ENCODE measurements at regions not wholly inside any gene's neighbourhood (a gene's known extent, or its start where the extent isn't known, plus 50 kb on each side); places are given as distances from the start of the nearest gene placed in this dataset.

DNA sequence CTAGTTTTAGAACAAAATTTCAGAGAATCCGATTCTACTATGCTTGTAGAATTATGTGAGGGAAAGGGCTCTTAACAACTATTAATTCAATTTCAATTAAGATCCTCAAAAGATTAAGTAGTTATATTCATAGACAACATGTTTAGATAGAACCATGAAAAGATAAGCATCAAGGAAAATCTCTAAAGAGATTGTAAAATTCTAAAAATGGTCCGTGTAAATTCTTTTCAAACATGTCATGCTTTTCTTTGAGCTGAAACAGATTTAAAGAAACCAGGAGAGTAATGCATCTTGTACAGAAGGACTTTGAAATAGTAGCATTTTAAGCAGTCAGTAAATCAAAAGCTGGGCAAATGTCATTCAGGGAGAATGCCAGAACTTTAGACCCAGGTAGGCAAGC is 1080.6 kb upstream of the B3GALT2 start:
- H3K36me3 ChIP-seq (ENCODE audit: control insufficient read depth in 2 of 3, insufficient read depth in 3 of 3, low read length in 3 of 3): no peaks in the 10 kb centered on the region
- no peaks in the 10 kb centered on the region for H3K4me1 ChIP-seq (ENCODE audit: control insufficient read depth in 2 of 3, insufficient read depth in 2 of 3, low read depth in 1 of 3, low read length in 3 of 3)
- no peaks in the 10 kb centered on the region for H3K27me3 ChIP-seq (ENCODE audit: control insufficient read depth, insufficient read depth, low read length)
- TF ChIP-seq, protein P1, sequence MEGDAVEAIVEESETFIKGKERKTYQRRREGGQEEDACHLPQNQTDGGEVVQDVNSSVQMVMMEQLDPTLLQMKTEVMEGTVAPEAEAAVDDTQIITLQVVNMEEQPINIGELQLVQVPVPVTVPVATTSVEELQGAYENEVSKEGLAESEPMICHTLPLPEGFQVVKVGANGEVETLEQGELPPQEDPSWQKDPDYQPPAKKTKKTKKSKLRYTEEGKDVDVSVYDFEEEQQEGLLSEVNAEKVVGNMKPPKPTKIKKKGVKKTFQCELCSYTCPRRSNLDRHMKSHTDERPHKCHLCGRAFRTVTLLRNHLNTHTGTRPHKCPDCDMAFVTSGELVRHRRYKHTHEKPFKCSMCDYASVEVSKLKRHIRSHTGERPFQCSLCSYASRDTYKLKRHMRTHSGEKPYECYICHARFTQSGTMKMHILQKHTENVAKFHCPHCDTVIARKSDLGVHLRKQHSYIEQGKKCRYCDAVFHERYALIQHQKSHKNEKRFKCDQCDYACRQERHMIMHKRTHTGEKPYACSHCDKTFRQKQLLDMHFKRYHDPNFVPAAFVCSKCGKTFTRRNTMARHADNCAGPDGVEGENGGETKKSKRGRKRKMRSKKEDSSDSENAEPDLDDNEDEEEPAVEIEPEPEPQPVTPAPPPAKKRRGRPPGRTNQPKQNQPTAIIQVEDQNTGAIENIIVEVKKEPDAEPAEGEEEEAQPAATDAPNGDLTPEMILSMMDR (IDR thresholded peaks at IDR 0.05; ENCODE audit: borderline replicate concordance, extremely low read depth, insufficient read depth): no peak
- no peak overlapping the region for H3K9ac ChIP-seq (ENCODE audit: low read length in 3 of 3)
- FAIRE-seq: no peak
- DNase-seq: no peak
- no peak overlapping the region for H3K27ac ChIP-seq (ENCODE audit: low read depth in 2 of 2, low read length in 2 of 2)
- H3K9me3 ChIP-seq (ENCODE audit: control insufficient read depth in 2 of 3, insufficient read depth in 1 of 3, low read length in 3 of 3): no peaks in the 10 kb centered on the region
- intact Hi-C loops (cut with DNase I): no loop called here
- H3K4me3 ChIP-seq (ENCODE audit: low read length in 3 of 3): no peak overlapping the region

DNA sequence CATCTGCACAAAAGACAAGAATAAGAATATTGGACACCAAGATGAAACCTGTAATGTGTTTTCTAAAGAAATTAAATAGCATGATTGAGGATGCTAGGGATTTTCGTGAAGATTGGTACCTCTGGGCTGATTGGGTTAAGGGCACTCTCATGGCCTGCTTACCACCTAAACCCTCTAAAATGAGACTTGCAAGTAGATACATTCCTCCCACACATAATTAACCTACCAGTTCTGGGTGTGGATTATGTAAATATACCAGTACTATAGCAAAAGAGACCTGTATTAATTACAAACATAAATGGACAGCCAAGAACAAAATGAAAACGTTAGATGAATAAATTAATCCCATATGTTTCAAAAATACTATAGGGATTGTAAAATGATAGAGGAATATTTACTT is 1069.6 kb upstream of the B3GALT2 start:
- H3K9me3 ChIP-seq (ENCODE audit: control insufficient read depth in 2 of 3, insufficient read depth in 1 of 3, low read length in 3 of 3): no peaks in the 10 kb centered on the region
- no peak overlapping the region for H3K4me3 ChIP-seq (ENCODE audit: low read length in 3 of 3)
- TF ChIP-seq, protein P1 (IDR thresholded peaks at IDR 0.05; ENCODE audit: borderline replicate concordance, extremely low read depth, insufficient read depth): no peak
- H3K27ac ChIP-seq (ENCODE audit: low read depth in 2 of 2, low read length in 2 of 2): no peak overlapping the region
- DNase-seq (no peak), FAIRE-seq (no peak)
- no peaks in the 10 kb centered on the region for H3K4me1 ChIP-seq (ENCODE audit: control insufficient read depth in 2 of 3, insufficient read depth in 2 of 3, low read depth in 1 of 3, low read length in 3 of 3)
- H3K27me3 ChIP-seq (ENCODE audit: control insufficient read depth, insufficient read depth, low read length): no peaks in the 10 kb centered on the region
- intact Hi-C loops (cut with DNase I): no loop called here
- no peak overlapping the region for H3K9ac ChIP-seq (ENCODE audit: low read length in 3 of 3)
- no peaks in the 10 kb centered on the region for H3K36me3 ChIP-seq (ENCODE audit: control insufficient read depth in 2 of 3, insufficient read depth in 3 of 3, low read length in 3 of 3)

DNA sequence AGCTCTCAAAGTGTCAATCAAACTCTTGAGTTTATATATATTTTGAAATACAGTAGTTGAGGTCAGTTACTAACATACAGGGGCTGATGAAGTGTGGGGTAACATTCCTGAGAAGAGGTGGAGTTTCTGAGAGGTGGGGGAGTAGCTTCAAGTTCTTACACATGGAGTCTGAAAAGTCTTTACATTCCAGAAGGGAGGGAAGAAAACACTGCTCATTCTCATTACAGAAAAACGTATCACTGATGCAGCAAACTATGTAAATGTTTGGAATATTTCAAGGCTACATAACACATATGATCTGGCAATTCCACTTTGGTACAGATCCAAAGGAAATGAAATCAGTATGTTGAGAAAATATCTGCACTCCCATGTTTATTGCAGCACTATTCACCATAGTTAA is 1065.8 kb upstream of the B3GALT2 start:
- DNase-seq: peak in 1 of 5 donors; percentile 19
- intact Hi-C loops (cut with DNase I): no loop called here
- Histone ChIP-seq H3K36me3 (ENCODE audit: control insufficient read depth in 2 of 3, insufficient read depth in 3 of 3, low read length in 3 of 3) (no peaks in the 10 kb centered on the region), H3K4me3 (ENCODE audit: low read length in 3 of 3) (no peak overlapping the region), H3K4me1 (ENCODE audit: control insufficient read depth in 2 of 3, insufficient read depth in 2 of 3, low read depth in 1 of 3, low read length in 3 of 3) (no peaks in the 10 kb centered on the region), H3K9ac (ENCODE audit: low read length in 3 of 3) (no peak overlapping the region), H3K27ac (ENCODE audit: low read depth in 2 of 2, low read length in 2 of 2) (no peak overlapping the region), H3K27me3 (ENCODE audit: control insufficient read depth, insufficient read depth, low read length) (no peaks in the 10 kb centered on the region), H3K9me3 (ENCODE audit: control insufficient read depth in 2 of 3, insufficient read depth in 1 of 3, low read length in 3 of 3) (no peaks in the 10 kb centered on the region)
- TF ChIP-seq, protein P1 (IDR thresholded peaks at IDR 0.05; ENCODE audit: borderline replicate concordance, extremely low read depth, insufficient read depth): no peak
- FAIRE-seq: no peak

DNA sequence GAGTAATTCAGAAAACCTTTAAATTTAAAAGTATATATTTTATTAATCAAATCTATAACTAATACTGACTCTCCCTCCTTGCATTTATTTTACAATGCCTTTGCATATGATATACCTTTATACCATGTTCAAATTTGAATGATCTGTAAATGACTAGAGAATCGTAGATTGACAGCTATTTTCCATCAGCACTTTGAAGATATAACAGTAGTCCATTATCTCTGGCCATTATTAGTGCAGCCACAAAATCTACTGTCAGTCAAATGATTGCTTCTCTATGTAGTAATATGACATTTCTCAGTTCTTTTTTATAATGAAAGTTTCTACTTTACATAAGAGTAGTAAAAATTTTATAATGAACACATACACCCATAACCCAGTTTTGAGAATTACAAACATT is 1054.8 kb upstream of the B3GALT2 start:
- FAIRE-seq: no peak
- Histone ChIP-seq H3K36me3 (ENCODE audit: control insufficient read depth in 2 of 3, insufficient read depth in 3 of 3, low read length in 3 of 3) (no peaks in the 10 kb centered on the region), H3K4me3 (ENCODE audit: low read length in 3 of 3) (no peak overlapping the region), H3K9me3 (ENCODE audit: control insufficient read depth in 2 of 3, insufficient read depth in 1 of 3, low read length in 3 of 3) (no peaks in the 10 kb centered on the region), H3K27ac (ENCODE audit: low read depth in 2 of 2, low read length in 2 of 2) (no peak overlapping the region), H3K9ac (ENCODE audit: low read length in 3 of 3) (no peak overlapping the region), H3K4me1 (ENCODE audit: control insufficient read depth in 2 of 3, insufficient read depth in 2 of 3, low read depth in 1 of 3, low read length in 3 of 3) (no peaks in the 10 kb centered on the region), H3K27me3 (ENCODE audit: control insufficient read depth, insufficient read depth, low read length) (no peaks in the 10 kb centered on the region)
- intact Hi-C loops (cut with DNase I): no loop called here
- TF ChIP-seq, protein P1 (IDR thresholded peaks at IDR 0.05; ENCODE audit: borderline replicate concordance, extremely low read depth, insufficient read depth): no peak
- no peak for DNase-seq

Data from kidney (tissue), 13 donors.